ENCODE measurements at regions not wholly inside any gene's neighbourhood (a gene's known extent, or its start where the extent isn't known, plus 50 kb on each side); places are given as distances from the start of the nearest gene placed in this dataset.
"Not testable (repeated sequence)": the region's sequence is repeated elsewhere in the genome, so short reads cannot be mapped to it uniquely, and the experiment has no call there.

DNA sequence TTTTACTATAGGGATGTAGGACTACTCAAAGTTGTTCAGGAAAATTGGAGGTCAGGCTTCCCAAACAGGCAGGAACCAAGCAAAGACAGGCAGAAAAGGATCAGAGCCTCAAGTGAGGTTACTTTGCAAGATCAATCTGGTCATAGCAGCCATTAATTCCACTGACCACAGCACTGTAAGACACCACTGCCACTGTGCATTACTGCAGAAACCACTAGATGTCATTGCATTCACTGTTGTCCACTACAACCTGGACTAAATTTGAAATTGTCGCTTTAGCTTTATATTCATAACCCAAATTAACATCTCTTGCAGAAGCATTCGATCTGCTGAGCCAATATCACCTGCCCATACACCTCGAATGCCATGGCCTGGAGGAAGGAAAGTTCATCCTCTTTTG lies 126.9 kb upstream of the UFL1 start:
- DNase-seq (ENCODE audit: low read depth), result no peak
- TF ChIP-seq, protein P1, sequence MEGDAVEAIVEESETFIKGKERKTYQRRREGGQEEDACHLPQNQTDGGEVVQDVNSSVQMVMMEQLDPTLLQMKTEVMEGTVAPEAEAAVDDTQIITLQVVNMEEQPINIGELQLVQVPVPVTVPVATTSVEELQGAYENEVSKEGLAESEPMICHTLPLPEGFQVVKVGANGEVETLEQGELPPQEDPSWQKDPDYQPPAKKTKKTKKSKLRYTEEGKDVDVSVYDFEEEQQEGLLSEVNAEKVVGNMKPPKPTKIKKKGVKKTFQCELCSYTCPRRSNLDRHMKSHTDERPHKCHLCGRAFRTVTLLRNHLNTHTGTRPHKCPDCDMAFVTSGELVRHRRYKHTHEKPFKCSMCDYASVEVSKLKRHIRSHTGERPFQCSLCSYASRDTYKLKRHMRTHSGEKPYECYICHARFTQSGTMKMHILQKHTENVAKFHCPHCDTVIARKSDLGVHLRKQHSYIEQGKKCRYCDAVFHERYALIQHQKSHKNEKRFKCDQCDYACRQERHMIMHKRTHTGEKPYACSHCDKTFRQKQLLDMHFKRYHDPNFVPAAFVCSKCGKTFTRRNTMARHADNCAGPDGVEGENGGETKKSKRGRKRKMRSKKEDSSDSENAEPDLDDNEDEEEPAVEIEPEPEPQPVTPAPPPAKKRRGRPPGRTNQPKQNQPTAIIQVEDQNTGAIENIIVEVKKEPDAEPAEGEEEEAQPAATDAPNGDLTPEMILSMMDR (conservative IDR thresholded peaks at IDR 0.05; ENCODE audit: low read depth, low read length), result no peak
- H3K4me3 ChIP-seq (ENCODE audit: low read depth, low read length), result no peak overlapping the region

DNA sequence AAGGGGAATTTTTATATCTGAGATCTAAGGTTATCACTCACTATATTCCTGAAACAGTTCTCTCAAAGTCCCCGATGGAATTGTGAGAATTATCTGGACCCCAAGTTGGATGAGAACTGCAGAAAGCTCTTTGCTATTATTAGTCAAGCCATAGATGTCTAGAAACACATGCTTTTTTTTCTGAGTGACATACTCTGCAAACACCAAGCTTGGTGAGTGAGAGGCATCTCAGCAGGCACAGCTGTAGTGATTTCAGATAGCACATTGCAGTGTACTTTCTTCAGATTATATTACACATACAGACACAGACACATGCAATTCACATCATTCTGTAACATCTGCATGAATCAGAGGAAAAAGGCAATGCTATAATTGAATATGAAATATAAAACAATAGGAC lies 111.1 kb upstream of the UFL1 start:
- TF ChIP-seq, protein P1 (conservative IDR thresholded peaks at IDR 0.05; ENCODE audit: low read depth, low read length), result no peak
- DNase-seq (ENCODE audit: low read depth), result no peak
- H3K4me3 ChIP-seq (ENCODE audit: low read depth, low read length), result no peak overlapping the region

GRCh38 chr6:96420294-96420693 lies 101.3 kb upstream of the UFL1 start:
- no peak overlapping the region for H3K4me3 ChIP-seq (ENCODE audit: low read depth, low read length)
- TF ChIP-seq, protein P1 (conservative IDR thresholded peaks at IDR 0.05; ENCODE audit: low read depth, low read length), result no peak
- no peak for DNase-seq (ENCODE audit: low read depth)

GRCh38 chr6:96433950-96434349 lies 87.7 kb upstream of the UFL1 start:
- TF ChIP-seq, protein P1 (conservative IDR thresholded peaks at IDR 0.05; ENCODE audit: low read depth, low read length), result no peak
- no peak for DNase-seq (ENCODE audit: low read depth)
- H3K4me3 ChIP-seq (ENCODE audit: low read depth, low read length), result no peak overlapping the region

GRCh38 chr6:96436398-96436797 lies 85.2 kb upstream of the UFL1 start:
- TF ChIP-seq, protein P1 (conservative IDR thresholded peaks at IDR 0.05; ENCODE audit: low read depth, low read length), result no peak
- no peak overlapping the region for H3K4me3 ChIP-seq (ENCODE audit: low read depth, low read length)
- no peak for DNase-seq (ENCODE audit: low read depth)

DNA sequence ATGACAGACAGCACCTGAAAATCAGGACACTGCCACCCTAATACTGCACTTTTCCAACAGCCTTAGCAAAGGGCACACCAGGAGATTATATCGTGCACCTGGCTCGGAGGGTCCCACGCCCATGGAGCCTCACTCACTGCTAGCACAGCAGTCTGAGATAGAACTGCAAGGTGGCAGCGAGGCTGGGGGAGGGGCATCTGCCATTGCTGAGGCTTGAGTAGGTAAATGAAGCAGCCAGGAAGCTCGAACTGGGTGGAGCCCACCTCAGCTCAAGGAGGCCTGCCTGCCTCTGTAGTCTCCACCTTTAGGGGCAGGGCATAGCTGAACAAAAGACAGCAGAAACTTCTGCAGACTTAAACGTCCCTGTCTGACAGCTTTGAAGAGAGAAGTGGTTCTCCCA lies 84.4 kb upstream of the UFL1 start:
- H3K4me3 ChIP-seq (ENCODE audit: low read depth, low read length); DNase-seq (ENCODE audit: low read depth): not testable (repeated sequence)

DNA sequence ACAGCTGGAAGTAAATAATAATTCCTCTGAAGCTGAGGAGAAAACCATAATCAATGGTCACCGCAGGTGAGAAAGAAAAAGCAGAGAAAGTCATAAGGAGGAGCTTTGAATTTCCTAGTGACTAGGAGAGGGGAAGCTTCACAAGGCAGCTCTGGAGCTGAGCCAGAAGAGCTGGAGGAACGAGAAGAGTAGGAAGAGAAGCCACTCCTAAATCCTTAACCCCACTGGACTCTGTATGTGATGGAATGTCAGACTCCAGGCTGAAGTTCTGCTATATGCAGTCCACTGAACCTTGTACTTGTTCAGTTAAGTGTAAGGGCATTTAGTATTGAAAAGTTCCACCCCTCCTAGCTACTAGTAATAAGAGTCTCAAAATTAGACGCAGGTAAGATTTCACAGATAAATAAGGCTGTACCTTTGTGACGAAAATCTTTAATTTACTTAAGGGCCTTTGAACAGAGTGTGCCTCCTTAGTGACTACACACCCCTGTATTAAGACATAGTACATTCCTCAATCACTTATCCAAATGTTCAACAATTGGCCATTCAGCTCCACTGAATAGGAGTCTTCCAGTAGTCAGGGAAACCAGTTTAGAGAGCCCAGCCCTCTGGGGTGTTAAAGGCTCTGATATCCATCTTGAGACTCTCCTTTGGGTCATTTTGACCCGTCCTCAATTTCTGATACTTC lies 71.4 kb upstream of the UFL1 start:
- TF ChIP-seq, protein P1 (conservative IDR thresholded peaks at IDR 0.05; ENCODE audit: low read depth, low read length), result no peak
- no peak for DNase-seq (ENCODE audit: low read depth)
- no peak overlapping the region for H3K4me3 ChIP-seq (ENCODE audit: low read depth, low read length)
